Fibroblast of mammary gland (primary cell): ENCODE measurements at regions not wholly inside any gene's neighbourhood (a gene's known extent, or its start where the extent isn't known, plus 50 kb on each side); places are given as distances from the start of the nearest gene placed in this dataset.
"Not testable (repeated sequence)": the region's sequence is repeated elsewhere in the genome, so short reads cannot be mapped to it uniquely, and the experiment has no call there.

Experiments used
- DNase-seq: peaks from one replicate; pipeline ENCODE4 v3.0.0-alpha.2; 2010; ENCODE audit warnings: low read depth
- H3K4me3 ChIP-seq: 2 replicates; pipeline ENCODE4 v1.5.1; 2011; ENCODE audit warnings: low read depth, mild to moderate bottlenecking, low read length, moderate library complexity; ENCODE audit not compliant: control insufficient read depth
- CTCF ChIP-seq: conservative IDR thresholded peaks from 2 replicates; pipeline ENCODE4 v1.5.1; 2011; ENCODE audit warnings: low read depth, low read length, inconsistent platforms; ENCODE audit not compliant: control insufficient read depth, insufficient read depth

- no peak overlapping the region for H3K4me3 ChIP-seq
- TF ChIP-seq CTCF = no peak
- no peak for DNase-seq
These were observed 150.6 kb upstream of the MED14 start for GRCh38 chrX:40885989-40886388.

GRCh38 chrX:40887476-40887875 is 152.1 kb upstream of the MED14 start:
- DNase-seq = no peak
- no peak overlapping the region for H3K4me3 ChIP-seq
- no peak for TF ChIP-seq CTCF

GRCh38 chrX:40891798-40892197 is 156.5 kb upstream of the MED14 start:
- DNase-seq = no peak
- no peak for TF ChIP-seq CTCF
- H3K4me3 ChIP-seq = no peak overlapping the region

GRCh38 chrX:40893251-40893910 is 158.0 kb upstream of the MED14 start:
- no peak for TF ChIP-seq CTCF
- DNase-seq = no peak
- H3K4me3 ChIP-seq = no peak overlapping the region

GRCh38 chrX:40895246-40895645 is 159.9 kb upstream of the MED14 start:
- H3K4me3 ChIP-seq = no peak overlapping the region
- no peak for DNase-seq
- TF ChIP-seq CTCF = no peak

GRCh38 chrX:40897718-40898270 is 162.5 kb upstream of the MED14 start:
- TF ChIP-seq CTCF = no peak
- DNase-seq = no peak

GRCh38 chrX:40904739-40905138 is 169.4 kb upstream of the MED14 start:
- not testable (repeated sequence) for H3K4me3 ChIP-seq, DNase-seq

More at GRCh38 chrX:40897718-40898270, 162.5 kb upstream of the MED14 start:
- no peak overlapping the region for H3K4me3 ChIP-seq
